H9 (cell line): ENCODE measurements at regions not wholly inside any gene's neighbourhood (a gene's known extent, or its start where the extent isn't known, plus 50 kb on each side); places are given as distances from the start of the nearest gene placed in this dataset.

Source experiments
- DNase-seq: peaks from one replicate; pipeline ENCODE4 v3.0.0-alpha.2; 2017
- H2AFZ ChIP-seq: one replicate; pipeline ENCODE4 v1.6.1; 2013; ENCODE audit warnings: mild to moderate bottlenecking, low read length, control low read depth, moderate library complexity
- H2AK5ac ChIP-seq: 2 replicates; pipeline ENCODE4 v1.6.1; 2013; ENCODE audit warnings: low read length, control low read depth, mixed read lengths; ENCODE audit not compliant: insufficient read length
- H2BK120ac ChIP-seq: one replicate; pipeline ENCODE4 v1.6.1; 2013; ENCODE audit warnings: low read depth, mild to moderate bottlenecking, low read length, control low read depth, inconsistent platforms; ENCODE audit not compliant: poor library complexity, severe bottlenecking
- H2BK12ac ChIP-seq: 2 replicates; pipeline ENCODE4 v1.6.1; 2013; ENCODE audit warnings: low read length, control low read depth, mixed read lengths, low read depth; ENCODE audit not compliant: insufficient read length
- H2BK15ac ChIP-seq: 2 replicates; pipeline ENCODE4 v1.6.1; 2013; ENCODE audit warnings: low read depth, low read length, control low read depth
- H2BK20ac ChIP-seq: one replicate; pipeline ENCODE4 v1.6.1; 2013; ENCODE audit warnings: low read depth, mild to moderate bottlenecking, low read length, control low read depth, inconsistent platforms; ENCODE audit not compliant: poor library complexity, severe bottlenecking
- H2BK5ac ChIP-seq: 2 replicates; pipeline ENCODE4 v1.6.1; 2013; ENCODE audit warnings: low read length, control low read depth, mixed read lengths; ENCODE audit not compliant: insufficient read length
- H3K14ac ChIP-seq: 2 replicates; pipeline ENCODE4 v1.6.1; 2013; ENCODE audit warnings: low read length, control low read depth; ENCODE audit not compliant: insufficient read depth
- H3K18ac ChIP-seq: 2 replicates; pipeline ENCODE4 v1.6.1; 2013; ENCODE audit warnings: low read depth, mild to moderate bottlenecking, mixed read lengths, low read length, control low read depth; ENCODE audit not compliant: insufficient read length
- H3K23ac ChIP-seq: 2 replicates; pipeline ENCODE4 v1.6.1; 2013; ENCODE audit warnings: low read length, control low read depth, mixed read lengths, low read depth; ENCODE audit not compliant: insufficient read length
- H3K23me2 ChIP-seq: 2 replicates; pipeline ENCODE4 v1.6.1; 2013; ENCODE audit warnings: low read depth, mild to moderate bottlenecking, mixed read lengths, low read length, control low read depth; ENCODE audit not compliant: insufficient read length, poor library complexity, severe bottlenecking
- H3K27ac ChIP-seq: 2 replicates; pipeline ENCODE4 v1.5.1; 2013; ENCODE audit warnings: low read length, control low read depth, mixed read lengths, low read depth; ENCODE audit not compliant: insufficient read length
- H3K27me3 ChIP-seq: 2 replicates; pipeline ENCODE4 v1.6.1; 2013; ENCODE audit warnings: low read length, control low read depth, inconsistent platforms; ENCODE audit not compliant: insufficient read depth
- H3K4ac ChIP-seq: 2 replicates; pipeline ENCODE4 v1.6.1; 2013; ENCODE audit warnings: low read depth, mild to moderate bottlenecking, control low read depth, inconsistent platforms, low read length, moderate library complexity
- H3K4me1 ChIP-seq: 2 replicates; pipeline ENCODE4 v1.6.1; 2013; ENCODE audit warnings: low read length, control low read depth, inconsistent platforms; ENCODE audit not compliant: insufficient read depth
- H3K4me2 ChIP-seq: 2 replicates; pipeline ENCODE4 v1.6.1; 2013; ENCODE audit warnings: low read length, control low read depth, mixed read lengths; ENCODE audit not compliant: insufficient read length, insufficient read depth
- H3K56ac ChIP-seq: 2 replicates; pipeline ENCODE4 v1.6.1; 2013; ENCODE audit warnings: low read depth, mild to moderate bottlenecking, mixed read lengths, low read length, control low read depth; ENCODE audit not compliant: insufficient read length
- H3K79me1 ChIP-seq: 2 replicates; pipeline ENCODE4 v1.6.1; 2013; ENCODE audit warnings: low read depth, mild to moderate bottlenecking, moderate library complexity, low read length, control low read depth, inconsistent platforms; ENCODE audit not compliant: insufficient read depth, poor library complexity, severe bottlenecking
- H3K79me2 ChIP-seq: 2 replicates; pipeline ENCODE4 v1.6.1; 2013; ENCODE audit warnings: low read length, control low read depth, inconsistent platforms; ENCODE audit not compliant: insufficient read depth
- H3K9ac ChIP-seq: 2 replicates; pipeline ENCODE4 v1.6.1; 2013; ENCODE audit warnings: low read length, control low read depth, mixed read lengths; ENCODE audit not compliant: insufficient read length; ENCODE audit errors: extremely low read depth
- H3K9me3 ChIP-seq: one replicate; pipeline ENCODE4 v1.6.1; 2013; ENCODE audit warnings: low read depth, low read length, inconsistent platforms; ENCODE audit not compliant: control insufficient read depth
- H3T11ph ChIP-seq: one replicate; pipeline ENCODE4 v1.6.1; 2013; ENCODE audit warnings: mild to moderate bottlenecking, low read length, control low read depth, inconsistent platforms
- H4K20me1 ChIP-seq: one replicate; pipeline ENCODE4 v1.6.1; 2013; ENCODE audit not compliant: control insufficient read depth, insufficient read length, insufficient read depth
- H4K5ac ChIP-seq: 2 replicates; pipeline ENCODE4 v1.6.1; 2013; ENCODE audit warnings: low read depth, mild to moderate bottlenecking, mixed read lengths, low read length, control low read depth; ENCODE audit not compliant: insufficient read length
- H4K8ac ChIP-seq: replicated peaks from 2 replicates; pipeline ENCODE4 v1.6.1; 2013; ENCODE audit warnings: low read length, control low read depth, mixed read lengths, low read depth; ENCODE audit not compliant: insufficient read length
- H4K91ac ChIP-seq: 2 replicates; pipeline ENCODE4 v1.6.1; 2013; ENCODE audit warnings: low read depth, mild to moderate bottlenecking, moderate library complexity, mixed read lengths, low read length, control low read depth; ENCODE audit not compliant: insufficient read length
- H3K27ac Mint-ChIP-seq, 3 experiments: 2 replicates in 2 of 3; 3 replicates in 1 of 3; pipeline ENCODE4 v1.8.0; 2020 to 2021; ENCODE audit warnings: mixed read lengths in 3 of 3, mild to moderate bottlenecking in 1 of 3, moderate library complexity in 1 of 3
- H3K27me3 Mint-ChIP-seq: 2 replicates; pipeline ENCODE4 v1.8.0; 2021; ENCODE audit warnings: low read depth, mild to moderate bottlenecking, moderate library complexity, mixed read lengths
- H3K36me3 Mint-ChIP-seq, 3 experiments: 2 replicates in 2 of 3; 3 replicates in 1 of 3; pipeline ENCODE4 v1.8.0; 2020 to 2021; ENCODE audit warnings: low read depth in 3 of 3, mixed read lengths in 3 of 3; ENCODE audit not compliant: insufficient read depth in 1 of 3
- H3K4me1 Mint-ChIP-seq, 2 experiments: 2 replicates each; pipeline ENCODE4 v1.8.0; 2020; ENCODE audit warnings: mixed read lengths in 2 of 2
- H3K4me3 Mint-ChIP-seq, 2 experiments: 2 replicates in 1 of 2; 3 replicates in 1 of 2; pipeline ENCODE4 v1.8.0; 2020 to 2021; ENCODE audit warnings: mild to moderate bottlenecking in 2 of 2, mixed read lengths in 2 of 2, moderate library complexity in 1 of 2
- H3K9me3 Mint-ChIP-seq, 2 experiments: 2 replicates in 1 of 2; 3 replicates in 1 of 2; pipeline ENCODE4 v1.8.0; 2020; ENCODE audit warnings: mild to moderate bottlenecking in 2 of 2, mixed read lengths in 2 of 2, moderate library complexity in 1 of 2
- CTCF ChIP-seq: fragments of 200-600 bp; sonication (generic); conservative IDR thresholded peaks from 3 replicates; pipeline ENCODE4 v1.8.0; 2021; ENCODE audit warnings: antibody characterized with exemption, mild to moderate bottlenecking
- WGBS: extraction: QIAGEN DNeasy Blood & Tissue Kit; methylation state at CpG from one replicate; pipeline ENCODE4 v1.1.7; 2013; ENCODE audit warnings: missing lambda C conversion rate, low lambda C conversion rate, mixed read lengths; ENCODE audit not compliant: insufficient read length; ENCODE audit errors: extremely low coverage; 5-methylcytosine and 5-hydroxymethylcytosine counted together

DNA sequence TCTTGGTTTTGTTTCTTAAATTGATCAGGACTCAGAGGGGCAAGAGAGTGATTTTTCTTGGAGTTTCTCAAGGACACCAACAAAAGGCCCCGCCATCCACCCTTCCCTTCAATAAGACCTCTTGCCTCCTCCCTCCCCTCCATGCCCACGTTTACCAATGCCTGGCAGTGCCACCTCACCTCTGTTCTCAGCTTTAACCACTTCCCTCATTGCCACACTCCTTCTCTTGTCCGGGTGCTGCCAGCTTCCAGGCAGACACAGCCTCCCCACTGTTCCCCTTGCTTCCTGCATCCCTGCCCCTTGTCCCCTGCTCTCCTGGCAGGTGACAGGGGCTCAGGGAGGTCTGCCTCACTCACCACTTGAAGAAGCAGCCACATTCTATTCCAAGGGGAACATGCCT is 90.8 kb downstream of the LHX2 start:
- TF ChIP-seq CTCF = no peak
- no peak overlapping the region for H3K27ac ChIP-seq
- no peaks in the 10 kb centered on the region for H3K23me2 ChIP-seq
- H3K18ac ChIP-seq = no peak overlapping the region
- no peaks in the 10 kb centered on the region for H4K20me1 ChIP-seq
- H3K9ac ChIP-seq = no peak overlapping the region
- no peaks in the 10 kb centered on the region for H3K27me3 ChIP-seq
- no peak overlapping the region for H4K8ac ChIP-seq
- no peak overlapping the region for H2BK12ac ChIP-seq
- H2BK120ac ChIP-seq = no peak overlapping the region
- H3K36me3 Mint-ChIP-seq = no peaks in the 10 kb centered on the region; a peak in 1 of 7 replicates
- H3K27me3 Mint-ChIP-seq = peaks cover 18% of the 10 kb centered on the region
- no peak overlapping the region for H4K5ac ChIP-seq
- H3K4me1 Mint-ChIP-seq = no peaks in the 10 kb centered on the region
- H3K79me1 ChIP-seq = no peaks in the 10 kb centered on the region
- no peak for DNase-seq
- no peak overlapping the region for H3K4ac ChIP-seq
- no peak overlapping the region for H3K4me3 Mint-ChIP-seq
- H3K9me3 Mint-ChIP-seq = no peaks in the 10 kb centered on the region; a peak in 1 of 5 replicates
- H2BK5ac ChIP-seq = no peak overlapping the region
- no peak overlapping the region for H2BK15ac ChIP-seq
- no peak overlapping the region for H4K91ac ChIP-seq
- H3K27ac Mint-ChIP-seq = no peak overlapping the region
- H2BK20ac ChIP-seq = no peak overlapping the region
- H3T11ph ChIP-seq = no peak overlapping the region
- no peak overlapping the region for H3K23ac ChIP-seq
- no peak overlapping the region for H2AFZ ChIP-seq
- H3K9me3 ChIP-seq = no peaks in the 10 kb centered on the region
- no peaks in the 10 kb centered on the region for H3K79me2 ChIP-seq
- no peak overlapping the region for H3K56ac ChIP-seq
- H3K4me2 ChIP-seq = no peak overlapping the region
- no CpG with 5 or more reads among the region's 3 CpGs for WGBS
- no peak overlapping the region for H2AK5ac ChIP-seq
- H3K14ac ChIP-seq = no peak overlapping the region
- no peaks in the 10 kb centered on the region for H3K4me1 ChIP-seq
